ENCODE measurements at regions not wholly inside any gene's neighbourhood (a gene's known extent, or its start where the extent isn't known, plus 50 kb on each side); places are given as distances from the start of the nearest gene placed in this dataset.

DNA sequence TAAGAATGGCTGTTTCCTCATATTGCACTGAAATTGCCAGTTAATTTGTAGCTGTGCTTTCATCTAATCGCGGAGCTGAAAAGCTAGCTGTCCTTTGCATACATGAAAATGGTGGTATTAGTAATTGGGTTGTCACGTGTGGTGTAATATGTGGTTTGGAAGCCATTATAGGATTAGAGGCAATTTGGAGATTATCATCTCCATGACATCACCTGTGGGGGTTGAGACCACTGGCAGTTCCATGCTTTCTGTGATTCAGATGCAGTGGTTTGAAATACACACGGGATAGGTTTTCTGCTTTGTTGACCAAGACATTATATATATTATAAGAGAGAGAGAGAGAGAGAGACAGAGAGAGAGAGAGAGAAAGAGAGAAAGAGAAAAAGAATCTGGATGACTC, 180.8 kb downstream of the RAB11FIP2 start:
- no peak for TF ChIP-seq EGR1 (IDR thresholded peaks at IDR 0.05; ENCODE audit: low read depth)
- no peak for TF ChIP-seq CEBPB (IDR thresholded peaks at IDR 0.05; ENCODE audit: low read depth)
- H3K4me1 ChIP-seq (ENCODE audit: control insufficient read depth in 1 of 2, insufficient read depth in 2 of 2, low read length in 2 of 2), result no peaks in the 10 kb centered on the region
- H2AFZ ChIP-seq (ENCODE audit: low read depth, low read length, poor library complexity, severe bottlenecking), result no peak overlapping the region
- no peaks in the 10 kb centered on the region for H3K9me3 ChIP-seq (ENCODE audit: control insufficient read depth in 1 of 2, insufficient read depth in 1 of 2, low read depth in 1 of 2, low read length in 2 of 2)
- H3K36me3 ChIP-seq (ENCODE audit: control insufficient read depth in 1 of 2, insufficient read depth in 2 of 2, low read length in 2 of 2), result no peaks in the 10 kb centered on the region
- DNase-seq (ENCODE audit: low read depth, low spot score) (no peak), ATAC-seq (no peak)
- ChIA-PET RAD21 (ENCODE audit: low non-redundant PET in 1 of 2, low total read pairs in 2 of 2, uncharacterized antibody in 2 of 2, unreplicated experiment in 2 of 2) (no interaction called here), POLR2A (no interaction called here), CTCF (no interaction called here)
- H4K20me1 ChIP-seq (ENCODE audit: insufficient read depth), result no peaks in the 10 kb centered on the region
- H3K4me3 ChIP-seq (replicated peaks in 1 of 2; ENCODE audit: low read depth in 1 of 2, low read length in 2 of 2), result no peak overlapping the region
- no peaks in the 10 kb centered on the region for H3K9me2 ChIP-seq (ENCODE audit: insufficient read depth)
- intact Hi-C loops (cut with micrococcal nuclease), result no loop called here
- H3K4me2 ChIP-seq (ENCODE audit: low read length), result no peak overlapping the region
- H3K27me3 ChIP-seq (ENCODE audit: insufficient read depth, low read length), result peaks cover 66% of the 10 kb centered on the region
- no peaks in the 10 kb centered on the region for H3K79me2 ChIP-seq (ENCODE audit: insufficient read depth, low read length)
- no TSS peak for BruUV-seq (replicated peaks)
- no peak overlapping the region for H3K9ac ChIP-seq (ENCODE audit: low read length)
- H3K27ac ChIP-seq (ENCODE audit: low read depth, low read length), result no peak overlapping the region

DNA sequence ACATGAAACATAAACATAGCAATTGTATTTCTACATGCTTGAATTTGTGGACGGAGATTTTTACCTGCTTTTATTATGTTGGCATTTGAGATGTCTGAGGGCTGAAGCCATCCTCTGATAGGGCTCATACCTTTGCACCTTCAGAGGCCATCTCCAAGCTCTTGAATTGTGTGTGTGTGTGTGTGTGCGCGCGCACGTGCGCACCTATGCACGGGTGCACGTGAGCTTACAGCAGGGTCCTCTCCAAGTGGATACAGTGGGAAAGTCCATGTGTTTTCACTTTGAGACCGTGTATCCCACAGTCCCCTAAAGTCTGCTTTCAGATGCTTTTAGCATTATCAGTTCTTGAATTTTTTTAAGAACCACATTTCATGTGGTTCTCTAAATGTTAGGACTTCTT, 178.6 kb downstream of the RAB11FIP2 start:
- DNase-seq (ENCODE audit: low read depth, low spot score), result no peak
- no peak for TF ChIP-seq CEBPB (IDR thresholded peaks at IDR 0.05; ENCODE audit: low read depth)
- TF ChIP-seq CBX3 (IDR thresholded peaks at IDR 0.05; ENCODE audit: low read depth), result no peak
- TF ChIP-seq EZH2 (IDR thresholded peaks at IDR 0.05), result no peak
- TF ChIP-seq FOSL1 (IDR thresholded peaks at IDR 0.05; ENCODE audit: low read depth), result no peak
- TF ChIP-seq ZFX (IDR thresholded peaks at IDR 0.05), result no peak
- TF ChIP-seq RAD21 (IDR thresholded peaks at IDR 0.05; ENCODE audit: low read depth), result no peak
- TF ChIP-seq, protein P1, sequence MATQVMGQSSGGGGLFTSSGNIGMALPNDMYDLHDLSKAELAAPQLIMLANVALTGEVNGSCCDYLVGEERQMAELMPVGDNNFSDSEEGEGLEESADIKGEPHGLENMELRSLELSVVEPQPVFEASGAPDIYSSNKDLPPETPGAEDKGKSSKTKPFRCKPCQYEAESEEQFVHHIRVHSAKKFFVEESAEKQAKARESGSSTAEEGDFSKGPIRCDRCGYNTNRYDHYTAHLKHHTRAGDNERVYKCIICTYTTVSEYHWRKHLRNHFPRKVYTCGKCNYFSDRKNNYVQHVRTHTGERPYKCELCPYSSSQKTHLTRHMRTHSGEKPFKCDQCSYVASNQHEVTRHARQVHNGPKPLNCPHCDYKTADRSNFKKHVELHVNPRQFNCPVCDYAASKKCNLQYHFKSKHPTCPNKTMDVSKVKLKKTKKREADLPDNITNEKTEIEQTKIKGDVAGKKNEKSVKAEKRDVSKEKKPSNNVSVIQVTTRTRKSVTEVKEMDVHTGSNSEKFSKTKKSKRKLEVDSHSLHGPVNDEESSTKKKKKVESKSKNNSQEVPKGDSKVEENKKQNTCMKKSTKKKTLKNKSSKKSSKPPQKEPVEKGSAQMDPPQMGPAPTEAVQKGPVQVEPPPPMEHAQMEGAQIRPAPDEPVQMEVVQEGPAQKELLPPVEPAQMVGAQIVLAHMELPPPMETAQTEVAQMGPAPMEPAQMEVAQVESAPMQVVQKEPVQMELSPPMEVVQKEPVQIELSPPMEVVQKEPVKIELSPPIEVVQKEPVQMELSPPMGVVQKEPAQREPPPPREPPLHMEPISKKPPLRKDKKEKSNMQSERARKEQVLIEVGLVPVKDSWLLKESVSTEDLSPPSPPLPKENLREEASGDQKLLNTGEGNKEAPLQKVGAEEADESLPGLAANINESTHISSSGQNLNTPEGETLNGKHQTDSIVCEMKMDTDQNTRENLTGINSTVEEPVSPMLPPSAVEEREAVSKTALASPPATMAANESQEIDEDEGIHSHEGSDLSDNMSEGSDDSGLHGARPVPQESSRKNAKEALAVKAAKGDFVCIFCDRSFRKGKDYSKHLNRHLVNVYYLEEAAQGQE (IDR thresholded peaks at IDR 0.05; ENCODE audit: low read depth), result no peak
- TF ChIP-seq, protein P2, sequence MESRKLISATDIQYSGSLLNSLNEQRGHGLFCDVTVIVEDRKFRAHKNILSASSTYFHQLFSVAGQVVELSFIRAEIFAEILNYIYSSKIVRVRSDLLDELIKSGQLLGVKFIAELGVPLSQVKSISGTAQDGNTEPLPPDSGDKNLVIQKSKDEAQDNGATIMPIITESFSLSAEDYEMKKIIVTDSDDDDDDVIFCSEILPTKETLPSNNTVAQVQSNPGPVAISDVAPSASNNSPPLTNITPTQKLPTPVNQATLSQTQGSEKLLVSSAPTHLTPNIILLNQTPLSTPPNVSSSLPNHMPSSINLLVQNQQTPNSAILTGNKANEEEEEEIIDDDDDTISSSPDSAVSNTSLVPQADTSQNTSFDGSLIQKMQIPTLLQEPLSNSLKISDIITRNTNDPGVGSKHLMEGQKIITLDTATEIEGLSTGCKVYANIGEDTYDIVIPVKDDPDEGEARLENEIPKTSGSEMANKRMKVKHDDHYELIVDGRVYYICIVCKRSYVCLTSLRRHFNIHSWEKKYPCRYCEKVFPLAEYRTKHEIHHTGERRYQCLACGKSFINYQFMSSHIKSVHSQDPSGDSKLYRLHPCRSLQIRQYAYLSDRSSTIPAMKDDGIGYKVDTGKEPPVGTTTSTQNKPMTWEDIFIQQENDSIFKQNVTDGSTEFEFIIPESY (IDR thresholded peaks at IDR 0.05; ENCODE audit: extremely low read depth, insufficient replicate concordance, low read length), result no peak
- TF ChIP-seq, protein P3, sequence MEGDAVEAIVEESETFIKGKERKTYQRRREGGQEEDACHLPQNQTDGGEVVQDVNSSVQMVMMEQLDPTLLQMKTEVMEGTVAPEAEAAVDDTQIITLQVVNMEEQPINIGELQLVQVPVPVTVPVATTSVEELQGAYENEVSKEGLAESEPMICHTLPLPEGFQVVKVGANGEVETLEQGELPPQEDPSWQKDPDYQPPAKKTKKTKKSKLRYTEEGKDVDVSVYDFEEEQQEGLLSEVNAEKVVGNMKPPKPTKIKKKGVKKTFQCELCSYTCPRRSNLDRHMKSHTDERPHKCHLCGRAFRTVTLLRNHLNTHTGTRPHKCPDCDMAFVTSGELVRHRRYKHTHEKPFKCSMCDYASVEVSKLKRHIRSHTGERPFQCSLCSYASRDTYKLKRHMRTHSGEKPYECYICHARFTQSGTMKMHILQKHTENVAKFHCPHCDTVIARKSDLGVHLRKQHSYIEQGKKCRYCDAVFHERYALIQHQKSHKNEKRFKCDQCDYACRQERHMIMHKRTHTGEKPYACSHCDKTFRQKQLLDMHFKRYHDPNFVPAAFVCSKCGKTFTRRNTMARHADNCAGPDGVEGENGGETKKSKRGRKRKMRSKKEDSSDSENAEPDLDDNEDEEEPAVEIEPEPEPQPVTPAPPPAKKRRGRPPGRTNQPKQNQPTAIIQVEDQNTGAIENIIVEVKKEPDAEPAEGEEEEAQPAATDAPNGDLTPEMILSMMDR (IDR thresholded peaks at IDR 0.05 in 2 of 3, conservative IDR thresholded peaks at IDR 0.05 in 1 of 3; ENCODE audit: borderline replicate concordance in 1 of 3, insufficient read depth in 1 of 3, low read depth in 2 of 3, low read length in 2 of 3), result no peak
- no peak for TF ChIP-seq TCF7L2 (IDR thresholded peaks at IDR 0.05; ENCODE audit: borderline replicate concordance, extremely low read depth, insufficient read depth, insufficient read length)
- no peak for TF ChIP-seq SRF (IDR thresholded peaks at IDR 0.05; ENCODE audit: low read depth)
- TF ChIP-seq EGR1 (IDR thresholded peaks at IDR 0.05; ENCODE audit: low read depth), result no peak
- TF ChIP-seq SIN3A (IDR thresholded peaks at IDR 0.05; ENCODE audit: low read depth), result no peak
- no peak for TF ChIP-seq JUND (IDR thresholded peaks at IDR 0.05)
- TF ChIP-seq, protein P4, sequence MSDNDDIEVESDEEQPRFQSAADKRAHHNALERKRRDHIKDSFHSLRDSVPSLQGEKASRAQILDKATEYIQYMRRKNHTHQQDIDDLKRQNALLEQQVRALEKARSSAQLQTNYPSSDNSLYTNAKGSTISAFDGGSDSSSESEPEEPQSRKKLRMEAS (IDR thresholded peaks at IDR 0.05), result no peak

More for the DNA sequence above, 178.6 kb downstream of the RAB11FIP2 start:
- Histone ChIP-seq H2AFZ (ENCODE audit: low read depth, low read length, poor library complexity, severe bottlenecking) (no peak overlapping the region), H3K9ac (ENCODE audit: low read length) (no peak overlapping the region), H3K4me3 (replicated peaks in 1 of 2; ENCODE audit: low read depth in 1 of 2, low read length in 2 of 2) (no peak overlapping the region), H3K4me2 (ENCODE audit: low read length) (no peak overlapping the region), H4K20me1 (ENCODE audit: insufficient read depth) (no peaks in the 10 kb centered on the region), H3K36me3 (ENCODE audit: control insufficient read depth in 1 of 2, insufficient read depth in 2 of 2, low read length in 2 of 2) (no peaks in the 10 kb centered on the region), H3K79me2 (ENCODE audit: insufficient read depth, low read length) (no peaks in the 10 kb centered on the region), H3K4me1 (ENCODE audit: control insufficient read depth in 1 of 2, insufficient read depth in 2 of 2, low read length in 2 of 2) (no peaks in the 10 kb centered on the region), H3K27ac (ENCODE audit: low read depth, low read length) (no peak overlapping the region), H3K27me3 (ENCODE audit: insufficient read depth, low read length) (peaks cover 72% of the 10 kb centered on the region), H3K9me3 (ENCODE audit: control insufficient read depth in 1 of 2, insufficient read depth in 1 of 2, low read depth in 1 of 2, low read length in 2 of 2) (no peaks in the 10 kb centered on the region), H3K9me2 (ENCODE audit: insufficient read depth) (no peaks in the 10 kb centered on the region)
- POLR2A ChIA-PET, result no interaction called here
- no peak for ATAC-seq
- BruUV-seq (replicated peaks), result no TSS peak
- intact Hi-C loops (cut with micrococcal nuclease), result no loop called here
- RAD21 ChIA-PET (ENCODE audit: low non-redundant PET in 1 of 2, low total read pairs in 2 of 2, uncharacterized antibody in 2 of 2, unreplicated experiment in 2 of 2), result no interaction called here
- CTCF ChIA-PET, result no interaction called here
